Activated T-helper 9 cell treated with anti-CD3 and anti-CD28 coated beads, Interleukin-2, amount 50 U/mL, for 16 hours (primary cell): ENCODE measurements at regions not wholly inside any gene's neighbourhood (a gene's known extent, or its start where the extent isn't known, plus 50 kb on each side); places are given as distances from the start of the nearest gene placed in this dataset.
"Not testable (repeated sequence)": the region's sequence is repeated elsewhere in the genome, so short reads cannot be mapped to it uniquely, and the experiment has no call there.

Source experiments
- DNase-seq: peaks from one replicate; pipeline ENCODE4 v3.0.0-alpha.2; 2020; ENCODE audit warnings: low read depth

DNA sequence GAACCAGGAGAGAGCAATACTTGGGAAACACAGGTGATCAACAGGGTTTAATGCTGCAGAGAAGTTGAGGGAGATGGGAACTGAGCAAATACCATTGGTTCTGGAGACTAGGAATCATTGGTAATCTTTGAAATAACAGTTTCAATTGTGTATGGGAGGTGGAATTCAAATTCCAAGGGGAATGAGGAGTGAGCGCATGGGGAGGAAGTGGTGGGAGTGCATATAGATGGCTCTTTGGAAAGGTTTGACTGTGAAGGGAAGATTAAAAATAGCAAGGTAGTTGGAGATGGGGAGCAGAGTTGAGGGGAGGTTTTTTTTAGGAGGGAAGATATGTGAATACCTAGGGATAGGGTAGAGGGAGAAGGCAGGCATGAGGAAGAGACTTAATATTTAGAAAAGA is 51.1 kb upstream of the ROPN1 start:
- no peak for DNase-seq

- DNase-seq, result no peak
Measured at GRCh38 chr3:124044956-124045355, 53.0 kb upstream of the ROPN1 start.

DNA sequence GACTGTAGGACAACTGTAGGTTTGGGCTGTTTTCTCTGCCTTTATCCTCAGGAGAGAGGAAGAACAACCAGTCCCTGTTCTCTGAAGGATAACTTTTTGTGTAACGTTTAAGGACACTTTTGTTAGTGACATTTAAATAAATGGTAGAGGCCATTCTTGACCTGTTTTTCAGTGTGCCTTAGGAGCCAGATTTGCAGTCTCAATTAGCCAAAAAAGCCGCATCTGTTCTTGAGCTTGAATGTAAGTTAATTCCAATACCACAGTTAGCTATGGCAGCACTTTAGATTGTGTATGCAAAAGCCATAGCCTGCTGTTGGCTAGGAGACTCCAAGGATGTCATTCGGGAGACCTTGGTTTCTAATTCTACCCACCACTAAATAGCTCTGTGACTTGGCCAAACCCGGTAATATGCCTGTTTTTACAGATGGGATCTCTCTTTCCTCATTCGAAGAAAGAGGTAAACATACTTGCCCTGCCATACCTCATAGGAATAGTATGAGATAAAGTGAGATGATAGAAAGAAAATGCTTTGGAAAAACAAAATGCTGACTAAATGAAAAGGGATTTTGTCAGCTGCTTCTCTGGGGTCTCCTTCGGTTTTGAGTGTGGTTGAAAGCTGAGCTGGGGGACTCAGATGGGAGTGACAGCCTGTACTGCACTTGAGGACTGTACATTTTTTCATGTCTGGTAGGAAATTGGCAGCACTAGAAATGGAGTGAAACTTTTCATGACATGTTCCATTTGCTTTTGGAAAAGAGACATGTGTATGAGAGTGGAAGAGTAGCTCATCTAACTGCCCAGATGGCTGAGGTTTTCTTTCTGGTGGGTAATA is 57.3 kb upstream of the ROPN1 start:
- DNase-seq, result no peak

DNA sequence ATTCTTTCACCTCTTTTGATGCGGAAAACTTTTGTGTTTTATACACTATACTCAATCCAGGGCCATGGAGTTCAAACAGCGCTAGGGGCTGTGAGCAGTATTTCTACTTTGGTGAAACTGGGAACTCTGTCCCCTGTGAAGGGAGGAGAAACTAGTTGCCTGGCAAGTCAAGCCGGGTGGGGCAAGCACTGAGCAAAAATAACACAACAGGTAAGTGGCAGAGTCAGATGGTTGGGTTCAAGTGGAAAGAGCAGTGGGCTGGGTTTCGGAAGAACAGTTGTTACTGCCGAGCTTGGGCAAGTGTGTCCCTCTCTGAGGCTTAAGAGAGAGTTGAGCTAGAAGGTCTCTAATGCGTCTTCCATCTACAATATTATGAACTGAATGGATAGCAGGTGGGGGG is 59.7 kb upstream of the ROPN1 start:
- DNase-seq, result no peak

DNA sequence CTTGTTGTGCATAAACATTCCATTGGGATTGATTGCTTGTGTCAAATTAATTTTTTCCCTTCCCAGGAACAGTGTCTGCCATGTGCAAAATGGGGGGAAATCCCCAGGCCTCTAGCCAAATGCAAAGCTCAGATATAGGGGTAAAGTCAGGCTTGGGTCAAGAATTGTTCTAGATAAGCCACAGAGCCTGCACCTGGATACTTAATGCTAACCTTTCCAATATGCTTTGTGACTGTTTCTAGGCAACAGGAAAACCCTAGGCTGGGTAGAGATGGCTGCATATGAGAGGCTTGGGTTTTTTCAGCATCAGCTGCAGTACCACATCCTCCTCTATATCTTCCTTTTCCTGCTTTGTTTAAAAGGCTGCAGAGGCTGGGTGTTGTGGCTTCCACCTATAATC is 61.9 kb upstream of the ROPN1 start:
- no peak for DNase-seq

DNA sequence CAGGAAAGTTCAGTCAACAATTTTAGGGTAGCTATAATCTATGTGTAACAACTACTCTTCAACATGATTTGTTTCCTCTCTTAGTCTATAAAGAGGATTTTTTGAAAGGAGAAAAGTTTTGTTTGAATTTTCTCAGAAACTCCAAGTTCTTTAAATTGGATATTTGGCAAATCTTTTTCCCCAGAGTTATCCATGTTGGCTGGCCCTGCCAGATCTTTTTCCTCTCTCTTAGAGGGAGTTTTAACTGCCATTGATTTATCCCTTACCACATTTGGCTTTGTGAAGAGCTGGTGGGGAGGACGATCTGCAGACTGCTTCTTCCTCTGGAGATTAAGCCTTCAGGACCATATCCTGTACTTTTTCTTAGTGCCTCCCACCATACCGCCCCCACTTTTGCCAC is 64.9 kb upstream of the ROPN1 start:
- DNase-seq, result no peak

DNA sequence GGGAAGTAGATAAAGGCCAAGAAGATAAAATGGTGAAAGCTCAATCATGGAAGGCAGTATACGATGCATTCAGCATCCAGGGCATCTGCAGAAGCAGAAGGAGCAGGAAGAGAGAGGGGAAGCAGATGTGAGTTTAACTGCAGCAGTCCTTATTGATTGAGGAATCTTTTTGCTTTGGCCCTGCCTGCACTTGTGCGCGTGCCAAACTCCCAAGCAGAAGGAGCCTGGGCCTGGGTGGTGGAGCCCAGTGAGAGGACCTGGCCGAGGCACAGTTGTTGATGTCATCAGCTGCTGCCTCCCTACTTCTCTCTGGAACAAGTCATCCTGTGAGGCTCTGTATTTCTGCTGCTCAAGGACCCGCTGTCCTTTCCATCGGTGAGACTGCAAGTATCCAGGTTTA is 65.5 kb upstream of the ROPN1 start:
- DNase-seq, result no peak

DNA sequence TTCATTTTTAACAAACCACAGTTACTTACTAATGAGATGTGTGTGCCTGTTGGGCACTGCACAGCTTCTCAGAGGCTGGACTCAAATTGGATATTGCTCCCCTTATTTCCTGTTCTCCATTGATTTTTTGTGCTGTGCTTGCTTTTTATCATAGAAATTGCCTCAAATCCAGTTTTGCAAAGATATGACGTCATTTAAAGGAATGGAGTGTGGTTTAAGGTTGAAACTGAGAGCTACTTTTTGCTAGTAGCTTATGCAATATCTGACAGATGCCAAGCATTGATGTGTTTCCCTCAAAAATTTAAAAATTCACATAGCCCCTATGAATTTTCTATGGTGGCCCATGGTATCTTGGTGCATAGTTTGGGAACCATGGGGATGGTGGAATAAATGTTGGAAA is 67.7 kb upstream of the ROPN1 start:
- no peak for DNase-seq

DNA sequence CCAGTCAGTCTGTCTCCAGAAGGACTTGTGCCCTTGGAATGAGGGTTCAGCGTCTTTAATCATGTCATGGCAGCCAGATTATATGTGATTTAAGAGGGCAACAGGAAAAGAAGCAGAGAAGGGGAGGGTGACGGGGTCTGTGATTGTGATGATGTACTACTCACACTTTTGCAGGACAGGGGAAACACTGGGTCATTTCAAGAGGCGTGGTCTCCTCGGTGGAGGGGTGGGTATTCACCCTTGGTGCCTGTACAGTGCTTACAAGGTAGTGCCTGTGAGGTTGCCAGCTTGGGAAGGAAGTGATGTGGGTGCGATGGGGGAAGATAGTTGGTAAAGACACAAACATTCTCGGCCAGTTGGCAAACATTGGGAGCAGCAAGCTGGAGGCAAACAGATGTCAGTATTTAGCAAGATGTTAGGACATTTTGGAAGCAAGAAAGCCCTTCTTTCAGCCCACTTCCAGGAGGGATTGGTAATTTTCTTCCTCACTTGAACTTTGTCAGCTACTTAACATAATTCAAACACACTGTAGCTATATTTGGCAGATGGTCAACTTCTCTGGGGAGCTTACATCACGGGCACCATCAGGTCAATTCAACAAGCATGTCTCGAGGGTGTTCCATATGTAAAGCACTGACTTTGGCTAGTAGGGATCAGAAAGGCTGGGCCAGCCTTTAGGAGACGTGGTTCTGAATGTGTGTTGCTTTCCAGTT is 71.4 kb upstream of the ROPN1 start:
- DNase-seq, result no peak

- DNase-seq, result no peak
Measured at GRCh38 chr3:124064050-124064449, 72.1 kb upstream of the ROPN1 start.

GRCh38 chr3:124066543-124066942 is 74.6 kb upstream of the ROPN1 start:
- not testable (repeated sequence) for DNase-seq

GRCh38 chr3:124069706-124070105 is 77.8 kb upstream of the ROPN1 start:
- DNase-seq, result not testable (repeated sequence)

DNA sequence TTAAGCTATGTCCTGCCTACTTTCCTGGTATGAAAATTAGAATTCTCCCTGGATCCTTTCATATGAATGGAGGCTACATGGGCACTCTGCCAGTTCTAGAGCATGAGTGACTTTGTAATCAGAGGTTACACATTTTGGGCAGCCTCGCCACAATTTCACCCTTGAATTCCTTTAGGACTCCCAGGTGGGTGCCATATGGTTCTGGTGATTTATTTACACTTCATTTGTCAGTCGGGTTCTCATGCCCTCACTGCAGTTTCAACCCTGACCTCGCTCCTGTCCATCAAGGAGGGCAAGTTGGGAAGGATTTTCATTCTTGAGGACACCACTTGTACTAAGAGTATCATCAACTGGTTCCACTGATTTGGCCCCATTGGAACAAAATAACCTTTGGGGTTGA is 83.2 kb upstream of the ROPN1 start:
- not testable (repeated sequence) for DNase-seq

- no peak for DNase-seq
Measured at GRCh38 chr3:124075753-124076152, 83.8 kb upstream of the ROPN1 start.

DNA sequence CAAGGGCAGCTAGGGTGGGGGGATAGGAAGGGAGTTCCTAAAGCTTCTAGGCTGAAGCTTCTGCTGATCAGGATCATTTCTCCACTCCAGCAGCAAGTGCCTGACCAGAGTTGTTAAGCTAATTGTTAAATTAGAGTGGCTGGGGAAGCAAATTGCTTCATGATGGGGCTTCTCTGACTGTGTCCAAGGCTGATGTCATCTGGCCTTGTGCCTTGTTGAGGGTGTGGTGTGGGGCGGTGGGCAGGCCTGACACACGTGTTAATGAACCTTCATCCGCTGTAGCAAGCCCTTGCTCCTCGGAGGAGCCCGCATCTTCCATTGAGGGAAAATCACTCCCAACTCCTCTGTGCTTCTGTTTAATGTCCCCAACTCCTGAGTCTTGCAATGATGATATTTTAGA is 84.3 kb upstream of the ROPN1 start:
- DNase-seq, result no peak

DNA sequence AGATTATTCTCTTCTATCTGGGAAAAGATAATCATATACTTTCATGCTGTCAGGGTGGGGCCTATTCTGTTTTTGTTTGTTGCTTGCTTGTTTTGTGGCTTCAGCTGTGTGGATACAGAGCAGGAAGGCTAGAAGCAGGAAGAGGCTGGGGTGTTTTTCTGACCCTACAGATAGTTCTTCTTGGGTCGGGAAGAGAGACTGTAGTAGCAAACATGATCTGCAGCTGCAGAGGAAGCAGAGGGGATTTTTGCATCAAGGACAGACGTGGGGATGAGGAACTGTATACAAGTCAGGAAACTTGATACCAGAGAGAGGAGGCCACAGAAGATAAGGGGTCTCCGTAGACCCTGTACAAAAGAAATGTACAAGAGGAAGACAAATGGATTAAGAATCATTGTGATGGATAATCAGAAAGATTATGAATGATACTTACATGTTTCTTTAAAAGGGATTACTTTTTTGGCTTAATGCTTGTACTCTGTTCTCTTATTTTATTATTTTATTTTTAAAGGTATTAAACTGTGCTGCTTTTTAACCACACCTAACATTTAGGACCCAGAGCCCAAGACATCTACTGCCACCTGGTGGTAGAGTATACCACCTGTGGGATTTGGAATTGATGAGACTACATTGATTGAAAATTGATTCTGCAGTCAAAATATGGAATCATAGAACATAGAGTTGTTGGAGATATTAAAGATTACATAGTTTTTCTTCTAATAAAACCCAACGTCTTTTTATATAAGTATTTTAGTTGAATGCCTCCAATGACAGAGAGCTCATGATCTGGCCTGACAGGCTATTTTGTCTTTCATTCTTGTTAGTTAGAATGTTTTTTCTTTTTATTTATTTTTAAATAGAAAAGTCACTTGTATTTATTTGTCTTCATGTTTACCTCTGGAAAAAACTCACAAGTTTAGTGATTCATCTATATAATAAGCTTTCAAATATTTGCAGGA is 87.3 kb upstream of the ROPN1 start:
- DNase-seq, result no peak

DNA sequence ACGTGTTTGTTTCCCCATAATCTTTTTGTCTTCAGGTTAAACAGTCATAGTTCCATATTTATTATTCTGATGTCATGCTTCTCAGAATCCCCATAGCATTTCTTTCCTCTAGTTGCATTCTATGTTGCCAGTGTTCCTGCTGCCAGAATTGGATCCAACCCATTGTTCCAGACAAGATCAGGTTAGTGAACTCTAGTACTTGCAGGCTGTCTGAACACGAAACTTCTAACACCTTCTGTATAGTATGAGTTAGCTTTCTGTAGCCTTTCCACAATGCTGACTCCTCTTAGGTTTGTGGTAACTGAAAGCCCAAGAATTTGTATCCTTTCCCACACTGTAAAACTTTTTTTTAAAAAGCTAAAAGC is 88.0 kb upstream of the ROPN1 start:
- DNase-seq, result no peak

DNA sequence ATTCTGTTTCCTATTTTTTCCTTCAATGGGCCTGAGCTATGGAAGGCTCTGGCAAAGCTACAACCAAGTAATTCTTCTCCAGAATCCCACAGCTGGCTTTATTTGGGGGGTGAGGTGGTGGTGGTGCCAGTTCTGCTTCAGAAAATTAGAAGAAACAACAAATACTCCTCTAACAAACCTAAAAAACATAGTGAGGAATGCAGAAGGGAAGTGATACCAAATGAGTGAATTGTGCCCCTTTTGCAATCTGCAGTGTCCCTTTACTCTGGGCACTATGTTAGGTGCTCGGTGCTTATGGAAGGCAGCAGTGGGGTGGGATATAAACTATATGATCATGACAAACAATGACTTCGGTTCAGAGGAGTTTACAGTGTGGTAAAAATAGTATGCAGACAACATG is 90.4 kb upstream of the ROPN1 start:
- no peak for DNase-seq

- no peak for DNase-seq
Measured at GRCh38 chr3:124084022-124084881, 92.3 kb upstream of the ROPN1 start.

GRCh38 chr3:124088801-124089200 is 96.9 kb upstream of the ROPN1 start:
- DNase-seq, result no peak

DNA sequence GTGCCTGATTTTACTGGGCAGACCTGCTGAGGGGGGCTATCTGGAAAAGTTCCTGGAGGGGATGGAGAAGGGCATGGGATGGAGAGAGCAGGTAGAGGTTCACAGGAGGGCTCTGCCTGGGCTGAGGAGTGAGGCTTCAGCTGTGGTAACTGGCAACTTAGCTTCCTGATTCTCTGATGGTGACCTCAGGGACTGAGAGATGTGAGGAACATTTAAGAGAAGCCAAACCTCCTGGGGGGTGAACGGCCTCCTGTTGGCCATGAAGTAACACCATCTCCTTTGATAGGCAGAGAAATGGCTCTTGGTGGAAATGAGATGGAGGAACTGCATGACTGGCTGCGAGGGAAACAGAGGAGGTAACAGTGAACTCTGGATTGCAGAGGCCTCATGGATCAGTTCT is 97.3 kb upstream of the ROPN1 start:
- no peak for DNase-seq

- DNase-seq, result no peak
Measured at GRCh38 chr3:124091716-124092115, 99.8 kb upstream of the ROPN1 start.
